Transverse colon (tissue), 4 donors: ENCODE measurements at regions not wholly inside any gene's neighbourhood (a gene's known extent, or its start where the extent isn't known, plus 50 kb on each side); places are given as distances from the start of the nearest gene placed in this dataset.

Source experiments
- DNase-seq: peaks from one replicate; pipeline ENCODE4 v3.0.0-alpha.2; 2019
- H3K27ac ChIP-seq, 4 donors: fragments of 200-600 bp; sonication (generic); 2 replicates each; pipeline ENCODE4 v1.5.1; 2016 to 2018; ENCODE audit warnings: inconsistent platforms in 4 of 4
- H3K27me3 ChIP-seq: fragments of 200-600 bp; sonication (generic); 2 replicates; pipeline ENCODE4 v1.5.1; 2017; ENCODE audit warnings: inconsistent platforms
- H3K36me3 ChIP-seq, 4 donors: fragments of 200-600 bp; sonication (generic); 2 replicates each; pipeline ENCODE4 v1.5.1; 2017 to 2019; ENCODE audit warnings: inconsistent platforms in 4 of 4
- H3K4me1 ChIP-seq, 4 donors: fragments of 200-600 bp; sonication (generic); 2 replicates each; pipeline ENCODE4 v1.5.1; 2017 to 2020; ENCODE audit warnings: inconsistent platforms in 4 of 4
- H3K4me3 ChIP-seq, 4 donors: fragments of 200-600 bp; sonication (generic); 1 replicate in 1 of 4; 2 replicates in 3 of 4; pipeline versions ENCODE4 v1.5.1 to v1.6.1; 2017 to 2019; ENCODE audit warnings: inconsistent platforms in 4 of 4
- H3K9me3 ChIP-seq, 2 donors: fragments of 200-600 bp; sonication (generic); 2 replicates each; pipeline ENCODE4 v1.5.1; 2017 to 2019; ENCODE audit warnings: inconsistent platforms in 2 of 2
- EP300 ChIP-seq: sonication (generic); formaldehyde crosslinking; IDR thresholded peaks from one replicate; pipeline ENCODE4 v1.6.1; 2017; ENCODE audit warnings: antibody characterized with exemption, low read depth
- POLR2A ChIP-seq: fragments of 450-650 bp; IDR thresholded peaks from one replicate; pipeline ENCODE4 v1.6.1; 2016; ENCODE audit warnings: antibody characterized with exemption, mild to moderate bottlenecking, moderate library complexity
- POLR2AphosphoS5 ChIP-seq, 3 donors: sonication (generic); formaldehyde crosslinking; IDR thresholded peaks; one replicate each; pipeline ENCODE4 v1.6.1; 2016; ENCODE audit warnings: antibody characterized with exemption in 3 of 3
- WGBS, 2 donors: methylation state at CpG; one replicate each; pipeline ENCODE4 v1.1.5; 2018; ENCODE audit warnings: low coverage in 1 of 2; 5-methylcytosine and 5-hydroxymethylcytosine counted together
- in situ Hi-C, 4 donors: fragments of 200-750 bp; cut with MboI; loops; one replicate each; pipeline versions ENCODE4 v1.15.0 to v1.15.1; 2017; ENCODE audit warnings: low sequenced_read_pairs in 3 of 4, low pct_ligation_motif_present in 1 of 4, low pct_unique_long_range_greater_than_20kb in 1 of 4
- intact Hi-C: fragments of 100-400 bp; cut with DNase I; formaldehyde crosslinking; loops from one replicate; pipeline ENCODE4 v1.15.1; 2023; ENCODE audit warnings: low total_unique reads
- TF ChIP-seq, protein P1 (sequence below), 5 experiments: fragments of 200-600 bp in 3 of 5; fragments of 450-650 bp in 2 of 5; sonication (generic) in 3 of 5; IDR thresholded peaks; 1 replicate in 2 of 5; 2 replicates in 3 of 5; pipeline ENCODE4 v1.5.1; 2016 to 2017; ENCODE audit warnings: antibody characterized with exemption in 5 of 5, inconsistent platforms in 3 of 5, mild to moderate bottlenecking in 2 of 5, moderate library complexity in 1 of 5

DNA sequence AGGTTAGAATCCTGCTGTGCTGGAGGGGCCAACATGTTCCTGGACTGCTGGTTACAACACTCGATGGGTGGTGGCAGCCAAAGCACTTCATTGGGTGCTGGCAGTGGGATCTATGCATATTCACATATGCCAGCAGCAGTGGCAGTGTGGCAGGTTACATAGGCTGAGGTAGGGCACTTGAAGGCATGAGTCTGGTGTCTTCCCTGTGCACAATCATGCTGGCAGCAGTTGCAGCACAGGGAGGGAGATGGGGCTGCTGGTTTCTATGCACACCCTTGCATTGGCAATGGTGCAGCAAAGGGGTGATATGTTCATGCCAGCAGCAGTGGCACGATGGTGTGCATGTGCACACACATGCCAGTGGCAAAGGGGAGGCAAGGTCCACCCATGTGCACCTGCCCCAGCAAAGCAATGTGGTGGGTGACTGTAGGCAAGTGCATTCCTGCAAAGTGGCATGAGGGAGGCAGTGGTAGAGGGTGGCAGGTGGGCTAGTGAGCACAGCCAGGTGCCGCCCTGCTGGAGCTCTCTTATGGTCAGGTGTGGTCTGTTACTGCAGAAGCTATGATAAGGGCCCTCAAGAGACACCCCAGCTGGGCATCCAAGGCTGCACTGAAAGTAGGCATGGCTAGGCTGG is 356.2 kb upstream of the STEAP1 start:
- H3K36me3 ChIP-seq, result no peaks in the 10 kb centered on the region
- TF ChIP-seq EP300 (no peak), POLR2A (no peak), POLR2AphosphoS5 (IDR thresholded peaks at IDR 0.05) (no peak)
- TF ChIP-seq, protein P1, sequence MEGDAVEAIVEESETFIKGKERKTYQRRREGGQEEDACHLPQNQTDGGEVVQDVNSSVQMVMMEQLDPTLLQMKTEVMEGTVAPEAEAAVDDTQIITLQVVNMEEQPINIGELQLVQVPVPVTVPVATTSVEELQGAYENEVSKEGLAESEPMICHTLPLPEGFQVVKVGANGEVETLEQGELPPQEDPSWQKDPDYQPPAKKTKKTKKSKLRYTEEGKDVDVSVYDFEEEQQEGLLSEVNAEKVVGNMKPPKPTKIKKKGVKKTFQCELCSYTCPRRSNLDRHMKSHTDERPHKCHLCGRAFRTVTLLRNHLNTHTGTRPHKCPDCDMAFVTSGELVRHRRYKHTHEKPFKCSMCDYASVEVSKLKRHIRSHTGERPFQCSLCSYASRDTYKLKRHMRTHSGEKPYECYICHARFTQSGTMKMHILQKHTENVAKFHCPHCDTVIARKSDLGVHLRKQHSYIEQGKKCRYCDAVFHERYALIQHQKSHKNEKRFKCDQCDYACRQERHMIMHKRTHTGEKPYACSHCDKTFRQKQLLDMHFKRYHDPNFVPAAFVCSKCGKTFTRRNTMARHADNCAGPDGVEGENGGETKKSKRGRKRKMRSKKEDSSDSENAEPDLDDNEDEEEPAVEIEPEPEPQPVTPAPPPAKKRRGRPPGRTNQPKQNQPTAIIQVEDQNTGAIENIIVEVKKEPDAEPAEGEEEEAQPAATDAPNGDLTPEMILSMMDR (IDR thresholded peaks at IDR 0.05), result no peak
- no peak for DNase-seq
- WGBS, 2 donors, result 77% methylated on average over 3 of the region's 3 CpGs; no CpG with 5 or more reads in 1 of the 2 donors
- H3K27me3 ChIP-seq, result no peaks in the 10 kb centered on the region
- intact Hi-C loops (no loop called here), in situ Hi-C loops (no loop called here)
- no peaks in the 10 kb centered on the region for H3K4me1 ChIP-seq
- H3K4me3 ChIP-seq, result no peak overlapping the region
- no peaks in the 10 kb centered on the region for H3K9me3 ChIP-seq
- no peak overlapping the region for H3K27ac ChIP-seq

GRCh38 chr7:89798599-89798996 is 355.7 kb upstream of the STEAP1 start:
- TF ChIP-seq, protein P1 (IDR thresholded peaks at IDR 0.05), result no peak
- TF ChIP-seq EP300 (no peak), POLR2AphosphoS5 (IDR thresholded peaks at IDR 0.05) (no peak), POLR2A (no peak)
- intact Hi-C loops (no loop called here), in situ Hi-C loops (no loop called here)
- Histone ChIP-seq H3K9me3 (no peaks in the 10 kb centered on the region), H3K36me3 (no peaks in the 10 kb centered on the region), H3K27me3 (no peaks in the 10 kb centered on the region), H3K4me3 (no peak overlapping the region), H3K27ac (no peak overlapping the region), H3K4me1 (no peaks in the 10 kb centered on the region)
- DNase-seq, result no peak
- WGBS, 2 donors, result 100% methylated on average over 2 of the region's 2 CpGs; no CpG with 5 or more reads in 1 of the 2 donors

DNA sequence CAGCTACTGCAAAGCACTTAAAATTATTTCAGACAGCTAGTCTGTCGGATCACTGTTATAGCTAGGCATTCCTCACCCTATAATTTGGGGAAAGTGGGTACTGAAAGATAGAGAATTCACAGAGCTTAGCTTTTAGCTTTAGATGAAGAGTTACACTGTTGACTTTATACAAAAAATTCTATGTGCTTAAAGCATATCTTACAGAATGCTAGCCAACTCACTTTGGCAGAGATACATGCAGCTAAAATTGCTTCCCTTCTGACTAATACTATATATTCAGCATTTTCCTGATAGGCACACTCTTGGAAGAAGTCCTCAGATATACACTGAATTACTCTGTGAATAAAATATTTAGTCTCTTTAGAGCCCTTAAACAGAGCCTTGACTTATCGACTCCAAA is 353.5 kb upstream of the STEAP1 start:
- WGBS, 2 donors, result 71 to 90% methylated on average over 2 of the region's 2 CpGs
- TF ChIP-seq POLR2A (no peak), EP300 (no peak), POLR2AphosphoS5 (IDR thresholded peaks at IDR 0.05) (no peak)
- TF ChIP-seq, protein P1 (IDR thresholded peaks at IDR 0.05), result no peak
- Histone ChIP-seq H3K27me3 (no peaks in the 10 kb centered on the region), H3K27ac (no peak overlapping the region), H3K4me3 (no peak overlapping the region), H3K9me3 (no peaks in the 10 kb centered on the region), H3K36me3 (no peaks in the 10 kb centered on the region), H3K4me1 (no peaks in the 10 kb centered on the region)
- in situ Hi-C loops, result no loop called here
- intact Hi-C loops, result no loop called here
- DNase-seq, result no peak

GRCh38 chr7:89809291-89809690 is 345.0 kb upstream of the STEAP1 start:
- in situ Hi-C loops, result no loop called here
- intact Hi-C loops, result no loop called here

More at GRCh38 chr7:89809291-89809690, 345.0 kb upstream of the STEAP1 start:
- no peak for DNase-seq
- Histone ChIP-seq H3K36me3 (no peaks in the 10 kb centered on the region), H3K27me3 (no peaks in the 10 kb centered on the region), H3K4me1 (no peaks in the 10 kb centered on the region), H3K27ac (no peak overlapping the region), H3K4me3 (no peak overlapping the region), H3K9me3 (no peaks in the 10 kb centered on the region)
- WGBS, 2 donors, result 57 to 65% methylated on average over 1 of the region's 1 CpG
- TF ChIP-seq EP300 (no peak), POLR2AphosphoS5 (IDR thresholded peaks at IDR 0.05) (no peak), POLR2A (no peak)
- TF ChIP-seq, protein P1 (IDR thresholded peaks at IDR 0.05), result no peak
